K562 (cell line): ENCODE measurements at regions not wholly inside any gene's neighbourhood (a gene's known extent, or its start where the extent isn't known, plus 50 kb on each side); places are given as distances from the start of the nearest gene placed in this dataset.

ENCODE experiments used
- AFF1 ChIP-seq, 2 experiments: fragments of 450-650 bp; IDR thresholded peaks; 2 replicates each; pipeline ENCODE4 v1.6.1; 2018; ENCODE audit warnings: mild to moderate bottlenecking in 2 of 2, low read depth in 1 of 2; ENCODE audit not compliant: partially characterized antibody in 2 of 2
- ARNT ChIP-seq, 2 experiments: fragments of 450-650 bp; IDR thresholded peaks; 2 replicates each; pipeline ENCODE4 v1.6.1; 2016; ENCODE audit warnings: mild to moderate bottlenecking in 1 of 2
- FOXA3 ChIP-seq, 2 experiments: fragments of 450-650 bp in 1 of 2; sonication (generic) in 1 of 2; formaldehyde crosslinking; IDR thresholded peaks in 1 of 2; conservative IDR thresholded peaks in 1 of 2; 2 replicates each; pipeline versions ENCODE4 v1.4.0 to v1.8.0; 2020 to 2022; ENCODE audit warnings: mild to moderate bottlenecking in 2 of 2, missing genetic modification reagents in 1 of 2
- GTF2E2 ChIP-seq: fragments of 200-800 bp; sonication (Bioruptor generic); IDR thresholded peaks from 2 replicates; pipeline ENCODE4 v1.6.1; 2016; ENCODE audit warnings: missing genetic modification characterization, missing compliant biosample characterization
- HDAC2 ChIP-seq: fragments of 450-650 bp; IDR thresholded peaks from 2 replicates; pipeline ENCODE4 v1.6.1; 2016; ENCODE audit warnings: mild to moderate bottlenecking
- LARP7 ChIP-seq: fragments of 450-650 bp; IDR thresholded peaks from 2 replicates; pipeline ENCODE4 v1.6.1; 2016
- MIER1 ChIP-seq: fragments of 450-650 bp; IDR thresholded peaks from 2 replicates; pipeline ENCODE4 v1.6.1; 2016; ENCODE audit warnings: antibody characterized with exemption, mild to moderate bottlenecking, low read depth
- MLX ChIP-seq, 2 experiments: fragments of 450-650 bp in 1 of 2; sonication (generic) in 1 of 2; formaldehyde crosslinking; conservative IDR thresholded peaks; 2 replicates each; pipeline versions ENCODE4 v1.4.0 to v1.8.1; 2020 to 2022; ENCODE audit warnings: mild to moderate bottlenecking in 1 of 2, missing genetic modification reagents in 1 of 2
- NR0B1 ChIP-seq: fragments of 450-650 bp; IDR thresholded peaks from one replicate; pipeline ENCODE4 v1.6.1; 2018; ENCODE audit warnings: mild to moderate bottlenecking, moderate library complexity; ENCODE audit not compliant: partially characterized antibody
- NR3C1 ChIP-seq: sonication (generic); formaldehyde crosslinking; IDR thresholded peaks from 2 replicates; pipeline ENCODE4 v1.8.1; 2022; ENCODE audit warnings: missing genetic modification reagents
- NRF1 ChIP-seq, 2 experiments: fragments of 450-650 bp; IDR thresholded peaks in 1 of 2; conservative IDR thresholded peaks in 1 of 2; 2 replicates each; pipeline ENCODE4 v1.6.1; 2014; ENCODE audit warnings: mild to moderate bottlenecking in 2 of 2
- TFAP4 ChIP-seq: sonication (generic); formaldehyde crosslinking; IDR thresholded peaks from 2 replicates; pipeline ENCODE4 v1.8.0; 2022; ENCODE audit warnings: missing genetic modification reagents, mild to moderate bottlenecking, moderate library complexity, borderline replicate concordance
- XRCC4 ChIP-seq: IDR thresholded peaks from one replicate; pipeline ENCODE4 v1.6.1; 2011; ENCODE audit not compliant: insufficient read depth, insufficient read length; ENCODE audit errors: extremely low read depth
- ZFP36 ChIP-seq: fragments of 150-350 bp; IDR thresholded peaks from 2 replicates; pipeline ENCODE4 v1.6.1; 2018; ENCODE audit warnings: low read length, low read depth; ENCODE audit not compliant: partially characterized antibody
- ZNF224 ChIP-seq: sonication (generic); formaldehyde crosslinking; IDR thresholded peaks from 2 replicates; pipeline ENCODE4 v1.8.0; 2022; ENCODE audit warnings: mild to moderate bottlenecking, missing genetic modification reagents
- ZNF280A ChIP-seq: fragments of 450-650 bp; IDR thresholded peaks from 2 replicates; pipeline ENCODE4 v1.6.1; 2018; ENCODE audit warnings: mild to moderate bottlenecking, low read depth; ENCODE audit not compliant: partially characterized antibody
- ZNF280B ChIP-seq: fragments of 250-450 bp; sonication (Bioruptor Pico); IDR thresholded peaks from 2 replicates; pipeline ENCODE4 v1.5.1; 2021; ENCODE audit warnings: mild to moderate bottlenecking

- TF ChIP-seq HDAC2 (peak; percentile 98), ZNF280A (no peak), ZFP36 (peak; percentile 5), ZNF280B (CRISPR knock-in tag) (no peak), NRF1 (conservative IDR thresholded peaks at IDR 0.05 in 1 of 2, IDR thresholded peaks at IDR 0.05 in 1 of 2) (no peak), NR0B1 (no peak), NR3C1 (CRISPR knock-in tag) (no peak), MLX (CRISPR knock-in tag; conservative IDR thresholded peaks at IDR 0.05) (no peak), LARP7 (no peak), FOXA3 (CRISPR knock-in tag; conservative IDR thresholded peaks at IDR 0.05 in 1 of 2, IDR thresholded peaks at IDR 0.05 in 1 of 2) (peak in 1 of 2 experiments; percentile 67; a peak in 2 of 4 replicates), GTF2E2 (no peak; the same call in 1 of the 2 replicates), AFF1 (IDR thresholded peaks at IDR 0.05; ENCODE audit: low read depth in 1 of 2, partially characterized antibody in 2 of 2) (peak; percentile 67 to 84), ARNT (IDR thresholded peaks at IDR 0.05) (peak; percentile 90 to 97; a peak in 3 of 4 replicates), TFAP4 (CRISPR knock-in tag) (no peak), XRCC4 (no peak), ZNF224 (CRISPR knock-in tag) (no peak), MIER1 (no peak)
These were observed 54.0 kb upstream of the PRDM8 start (continued) for GRCh38 chr4:80143307-80143679.
